GM23338 (cell line): ENCODE measurements at regions not wholly inside any gene's neighbourhood (a gene's known extent, or its start where the extent isn't known, plus 50 kb on each side); places are given as distances from the start of the nearest gene placed in this dataset.

ENCODE experiments used
- ATAC-seq: fragments of 200-7000 bp; cut with Tn5 transposase; 3 replicates; pipeline ENCODE4 v1.9.1; 2020
- DNase-seq: peaks from one replicate; pipeline ENCODE4 v3.0.0-alpha.2; 2015; ENCODE audit warnings: low spot score
- H2AFZ ChIP-seq: fragments of 200-600 bp; sonication (generic); 2 replicates; pipeline ENCODE4 v1.8.0; 2016; ENCODE audit warnings: antibody characterized with exemption, mild to moderate bottlenecking, moderate library complexity
- H3F3A ChIP-seq: fragments of 200-600 bp; sonication (generic); replicated peaks from 2 replicates; pipeline ENCODE4 v1.8.0; 2017; ENCODE audit warnings: antibody characterized with exemption, mixed run types, low read depth
- H3K27ac ChIP-seq: fragments of 200-600 bp; sonication (generic); 2 replicates; pipeline ENCODE4 v1.6.1; 2016; ENCODE audit warnings: low read depth
- H3K27me3 ChIP-seq: fragments of 200-600 bp; sonication (generic); 2 replicates; pipeline ENCODE4 v1.8.0; 2016; ENCODE audit warnings: mild to moderate bottlenecking, mixed run types, moderate library complexity; ENCODE audit not compliant: insufficient read depth
- H3K36me3 ChIP-seq: fragments of 200-600 bp; sonication (generic); 2 replicates; pipeline ENCODE4 v1.8.0; 2016; ENCODE audit warnings: mild to moderate bottlenecking; ENCODE audit not compliant: insufficient read depth
- H3K4me1 ChIP-seq: fragments of 200-600 bp; sonication (generic); 2 replicates; pipeline ENCODE4 v1.8.0; 2016; ENCODE audit warnings: mild to moderate bottlenecking, moderate library complexity; ENCODE audit not compliant: insufficient read depth
- H3K4me2 ChIP-seq: fragments of 200-600 bp; sonication (generic); 2 replicates; pipeline ENCODE4 v1.7.1; 2017; ENCODE audit warnings: mixed run types
- H3K4me3 ChIP-seq: fragments of 200-600 bp; sonication (generic); 2 replicates; pipeline ENCODE4 v1.6.1; 2016; ENCODE audit warnings: mixed run types
- H3K79me2 ChIP-seq: fragments of 200-600 bp; sonication (generic); replicated peaks from 2 replicates; pipeline ENCODE4 v1.8.0; 2017; ENCODE audit warnings: mild to moderate bottlenecking; ENCODE audit not compliant: insufficient read depth
- H3K9me2 ChIP-seq: fragments of 200-600 bp; sonication (generic); 2 replicates; pipeline ENCODE4 v1.8.0; 2017; ENCODE audit not compliant: insufficient read depth
- H4K20me1 ChIP-seq: fragments of 200-600 bp; sonication (generic); replicated peaks from 2 replicates; pipeline ENCODE4 v1.8.0; 2017; ENCODE audit warnings: mild to moderate bottlenecking; ENCODE audit not compliant: insufficient read depth
- H3K27ac Mint-ChIP-seq: 2 replicates; pipeline ENCODE4 v1.8.0; 2020; ENCODE audit warnings: inconsistent platforms, mild to moderate bottlenecking, moderate library complexity, mixed read lengths
- H3K27me3 Mint-ChIP-seq: 3 replicates; pipeline ENCODE4 v1.8.0; 2022; ENCODE audit warnings: low read depth, mild to moderate bottlenecking, moderate library complexity, mixed read lengths, inconsistent platforms; ENCODE audit not compliant: insufficient read depth, poor library complexity
- H3K36me3 Mint-ChIP-seq: 3 replicates; pipeline ENCODE4 v1.8.0; 2021; ENCODE audit warnings: low read depth, mild to moderate bottlenecking, inconsistent platforms, moderate library complexity, mixed read lengths
- H3K4me1 Mint-ChIP-seq: 3 replicates; pipeline ENCODE4 v1.8.0; 2020; ENCODE audit warnings: mild to moderate bottlenecking, inconsistent platforms, mixed read lengths
- H3K4me3 Mint-ChIP-seq: 3 replicates; pipeline ENCODE4 v1.8.0; 2021; ENCODE audit warnings: moderate library complexity, mild to moderate bottlenecking, inconsistent platforms, mixed read lengths
- H3K9me3 Mint-ChIP-seq: 3 replicates; pipeline ENCODE4 v1.8.0; 2020; ENCODE audit warnings: moderate library complexity, mild to moderate bottlenecking, inconsistent platforms, mixed read lengths
- EZH2 ChIP-seq: fragments of 200-600 bp; sonication (generic); IDR thresholded peaks from one replicate; pipeline ENCODE4 v1.8.0; 2017; ENCODE audit warnings: antibody characterized with exemption, mild to moderate bottlenecking, low read depth; ENCODE audit not compliant: unreplicated experiment
- JUNB ChIP-seq: IDR thresholded peaks from one replicate; pipeline ENCODE4 v1.6.1; 2016; ENCODE audit warnings: antibody characterized with exemption; ENCODE audit not compliant: unreplicated experiment
- STAT1 ChIP-seq: IDR thresholded peaks from one replicate; pipeline ENCODE4 v1.6.1; 2016; ENCODE audit warnings: antibody characterized with exemption; ENCODE audit not compliant: unreplicated experiment
- ZNF114 ChIP-seq: fragments of 250-450 bp; sonication (Bioruptor Pico); IDR thresholded peaks from 2 replicates; pipeline ENCODE4 v1.5.0; 2020; ENCODE audit warnings: mild to moderate bottlenecking, moderate library complexity
- ZNF331 ChIP-seq: fragments of 250-450 bp; sonication (Bioruptor Pico); IDR thresholded peaks from 2 replicates; pipeline ENCODE4 v1.5.0; 2020; ENCODE audit warnings: low read depth, mild to moderate bottlenecking, moderate library complexity
- ZNF462 ChIP-seq: fragments of 250-450 bp; sonication (Bioruptor Pico); IDR thresholded peaks from 2 replicates; pipeline ENCODE4 v1.5.0; 2020; ENCODE audit warnings: mild to moderate bottlenecking, moderate library complexity
- TF ChIP-seq, protein P1 (sequence below), 2 experiments: fragments of 200-600 bp in 1 of 2; sonication (generic) in 1 of 2; conservative IDR thresholded peaks; 2 replicates each; pipeline versions ENCODE4 v1.5.1 to v1.6.1; 2016 to 2017; ENCODE audit warnings: antibody characterized with exemption in 2 of 2, low read depth in 2 of 2, mild to moderate bottlenecking in 2 of 2, moderate library complexity in 1 of 2
- TF ChIP-seq, protein P2 (sequence below): IDR thresholded peaks from one replicate; pipeline ENCODE4 v1.6.1; 2018; ENCODE audit warnings: antibody characterized with exemption; ENCODE audit not compliant: unreplicated experiment

DNA sequence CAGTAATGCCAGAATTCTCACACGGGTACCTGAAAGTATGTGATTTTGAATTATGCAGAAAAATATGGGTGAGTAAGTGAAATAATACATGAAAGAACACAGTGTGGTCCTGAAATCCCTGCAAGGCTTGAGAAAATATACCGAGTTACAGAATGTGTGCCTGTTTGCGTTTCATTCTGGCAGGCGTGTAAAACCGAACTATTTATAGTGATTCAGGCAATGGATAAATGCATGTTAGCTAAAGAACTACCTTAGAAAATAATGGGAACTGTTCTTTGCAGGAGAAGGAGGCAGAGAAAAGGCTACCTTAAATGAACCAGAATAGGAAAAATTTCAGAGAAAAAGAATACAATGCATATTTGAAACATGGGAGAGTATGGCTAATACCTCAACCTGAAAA, 145.8 kb upstream of the KCNQ5 start:
- H3K79me2 ChIP-seq, result no peaks in the 10 kb centered on the region
- H3K4me2 ChIP-seq, result no peak overlapping the region
- no peaks in the 10 kb centered on the region for H3K36me3 Mint-ChIP-seq
- peaks cover 5% of the 10 kb centered on the region; the same call in 2 of the 3 replicates for H3K9me3 Mint-ChIP-seq
- H3K4me3 ChIP-seq, result no peak overlapping the region
- no peak overlapping the region for H3K27ac ChIP-seq
- H3K4me3 Mint-ChIP-seq, result no peak overlapping the region
- H3K4me1 Mint-ChIP-seq, result no peaks in the 10 kb centered on the region
- H3K27me3 Mint-ChIP-seq, result no peaks in the 10 kb centered on the region
- H3K36me3 ChIP-seq, result no peaks in the 10 kb centered on the region
- no peaks in the 10 kb centered on the region for H3K9me2 ChIP-seq
- H3K27me3 ChIP-seq, result no peaks in the 10 kb centered on the region
- H3K27ac Mint-ChIP-seq, result no peak overlapping the region
- no peaks in the 10 kb centered on the region for H3F3A ChIP-seq
- H4K20me1 ChIP-seq, result no peaks in the 10 kb centered on the region
- no peak overlapping the region for H2AFZ ChIP-seq
- H3K4me1 ChIP-seq, result no peaks in the 10 kb centered on the region
- no peak for TF ChIP-seq ZNF114
- no peak for TF ChIP-seq EZH2
- no peak for TF ChIP-seq JUNB
- no peak for TF ChIP-seq ZNF331 (CRISPR knock-in tag)
- no peak for TF ChIP-seq STAT1
- TF ChIP-seq, protein P1, sequence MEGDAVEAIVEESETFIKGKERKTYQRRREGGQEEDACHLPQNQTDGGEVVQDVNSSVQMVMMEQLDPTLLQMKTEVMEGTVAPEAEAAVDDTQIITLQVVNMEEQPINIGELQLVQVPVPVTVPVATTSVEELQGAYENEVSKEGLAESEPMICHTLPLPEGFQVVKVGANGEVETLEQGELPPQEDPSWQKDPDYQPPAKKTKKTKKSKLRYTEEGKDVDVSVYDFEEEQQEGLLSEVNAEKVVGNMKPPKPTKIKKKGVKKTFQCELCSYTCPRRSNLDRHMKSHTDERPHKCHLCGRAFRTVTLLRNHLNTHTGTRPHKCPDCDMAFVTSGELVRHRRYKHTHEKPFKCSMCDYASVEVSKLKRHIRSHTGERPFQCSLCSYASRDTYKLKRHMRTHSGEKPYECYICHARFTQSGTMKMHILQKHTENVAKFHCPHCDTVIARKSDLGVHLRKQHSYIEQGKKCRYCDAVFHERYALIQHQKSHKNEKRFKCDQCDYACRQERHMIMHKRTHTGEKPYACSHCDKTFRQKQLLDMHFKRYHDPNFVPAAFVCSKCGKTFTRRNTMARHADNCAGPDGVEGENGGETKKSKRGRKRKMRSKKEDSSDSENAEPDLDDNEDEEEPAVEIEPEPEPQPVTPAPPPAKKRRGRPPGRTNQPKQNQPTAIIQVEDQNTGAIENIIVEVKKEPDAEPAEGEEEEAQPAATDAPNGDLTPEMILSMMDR (conservative IDR thresholded peaks at IDR 0.05; ENCODE audit: low read depth in 2 of 2), result no peak
- TF ChIP-seq ZNF462 (CRISPR knock-in tag), result no peak
- TF ChIP-seq, protein P2, sequence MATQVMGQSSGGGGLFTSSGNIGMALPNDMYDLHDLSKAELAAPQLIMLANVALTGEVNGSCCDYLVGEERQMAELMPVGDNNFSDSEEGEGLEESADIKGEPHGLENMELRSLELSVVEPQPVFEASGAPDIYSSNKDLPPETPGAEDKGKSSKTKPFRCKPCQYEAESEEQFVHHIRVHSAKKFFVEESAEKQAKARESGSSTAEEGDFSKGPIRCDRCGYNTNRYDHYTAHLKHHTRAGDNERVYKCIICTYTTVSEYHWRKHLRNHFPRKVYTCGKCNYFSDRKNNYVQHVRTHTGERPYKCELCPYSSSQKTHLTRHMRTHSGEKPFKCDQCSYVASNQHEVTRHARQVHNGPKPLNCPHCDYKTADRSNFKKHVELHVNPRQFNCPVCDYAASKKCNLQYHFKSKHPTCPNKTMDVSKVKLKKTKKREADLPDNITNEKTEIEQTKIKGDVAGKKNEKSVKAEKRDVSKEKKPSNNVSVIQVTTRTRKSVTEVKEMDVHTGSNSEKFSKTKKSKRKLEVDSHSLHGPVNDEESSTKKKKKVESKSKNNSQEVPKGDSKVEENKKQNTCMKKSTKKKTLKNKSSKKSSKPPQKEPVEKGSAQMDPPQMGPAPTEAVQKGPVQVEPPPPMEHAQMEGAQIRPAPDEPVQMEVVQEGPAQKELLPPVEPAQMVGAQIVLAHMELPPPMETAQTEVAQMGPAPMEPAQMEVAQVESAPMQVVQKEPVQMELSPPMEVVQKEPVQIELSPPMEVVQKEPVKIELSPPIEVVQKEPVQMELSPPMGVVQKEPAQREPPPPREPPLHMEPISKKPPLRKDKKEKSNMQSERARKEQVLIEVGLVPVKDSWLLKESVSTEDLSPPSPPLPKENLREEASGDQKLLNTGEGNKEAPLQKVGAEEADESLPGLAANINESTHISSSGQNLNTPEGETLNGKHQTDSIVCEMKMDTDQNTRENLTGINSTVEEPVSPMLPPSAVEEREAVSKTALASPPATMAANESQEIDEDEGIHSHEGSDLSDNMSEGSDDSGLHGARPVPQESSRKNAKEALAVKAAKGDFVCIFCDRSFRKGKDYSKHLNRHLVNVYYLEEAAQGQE, result no peak
- DNase-seq, result no peak
- ATAC-seq, result no peak
